MM.1S (cell line): ENCODE measurements at regions not wholly inside any gene's neighbourhood (a gene's known extent, or its start where the extent isn't known, plus 50 kb on each side); places are given as distances from the start of the nearest gene placed in this dataset.

Source experiments
- DNase-seq: peaks from one replicate; pipeline ENCODE4 v3.0.0-alpha.2; 2015
- H2AFZ ChIP-seq: fragments of 300-600 bp; sonication (generic); 2 replicates; pipeline ENCODE4 v1.6.0; 2016; ENCODE audit warnings: antibody characterized with exemption, low read length
- H3F3A ChIP-seq: fragments of 300-600 bp; sonication (generic); 2 replicates; pipeline ENCODE4 v1.6.1; 2016; ENCODE audit warnings: mild to moderate bottlenecking, antibody characterized with exemption, low read length, moderate library complexity, mixed read lengths; ENCODE audit not compliant: insufficient read depth
- H3K27ac ChIP-seq: fragments of 300-600 bp; sonication (generic); 2 replicates; pipeline ENCODE4 v1.5.1; 2016; ENCODE audit warnings: mild to moderate bottlenecking, low read length
- H3K27me3 ChIP-seq: fragments of 300-600 bp; sonication (generic); replicated peaks from 2 replicates; pipeline ENCODE4 v1.6.0; 2016; ENCODE audit warnings: low read length; ENCODE audit not compliant: insufficient read depth
- H3K36me3 ChIP-seq: fragments of 300-600 bp; sonication (generic); replicated peaks from 2 replicates; pipeline ENCODE4 v1.6.1; 2016; ENCODE audit warnings: mild to moderate bottlenecking, low read length, mixed read lengths; ENCODE audit not compliant: insufficient read depth
- H3K4me1 ChIP-seq: fragments of 300-600 bp; sonication (generic); 2 replicates; pipeline ENCODE4 v1.6.1; 2016; ENCODE audit warnings: low read length, mixed read lengths
- H3K4me2 ChIP-seq: fragments of 300-600 bp; sonication (generic); 2 replicates; pipeline ENCODE4 v1.6.0; 2016; ENCODE audit warnings: low read depth, low read length
- H3K4me3 ChIP-seq: fragments of 300-600 bp; sonication (generic); 2 replicates; pipeline ENCODE4 v1.5.1; 2016; ENCODE audit warnings: low read length, mixed read lengths
- H3K79me2 ChIP-seq: fragments of 300-600 bp; sonication (generic); 2 replicates; pipeline ENCODE4 v1.6.1; 2016; ENCODE audit warnings: mixed run types, low read length, mixed read lengths
- H3K9ac ChIP-seq: fragments of 300-600 bp; sonication (generic); 2 replicates; pipeline ENCODE4 v1.6.1; 2016; ENCODE audit warnings: low read length, mixed read lengths
- H3K9me2 ChIP-seq: fragments of 300-600 bp; sonication (generic); replicated peaks from 2 replicates; pipeline ENCODE4 v1.6.1; 2016; ENCODE audit warnings: mild to moderate bottlenecking, low read length, mixed read lengths; ENCODE audit not compliant: insufficient read depth
- H3K9me3 ChIP-seq: fragments of 300-600 bp; sonication (generic); replicated peaks from 2 replicates; pipeline ENCODE4 v1.6.1; 2016; ENCODE audit warnings: mild to moderate bottlenecking, low read length, mixed read lengths; ENCODE audit not compliant: insufficient read depth
- H4K20me1 ChIP-seq: fragments of 300-600 bp; sonication (generic); 2 replicates; pipeline ENCODE4 v1.6.1; 2016; ENCODE audit warnings: mild to moderate bottlenecking, low read length, moderate library complexity, mixed read lengths; ENCODE audit not compliant: insufficient read depth
- EZH2 ChIP-seq: fragments of 300-600 bp; sonication (generic); optimal IDR thresholded peaks from 2 replicates; pipeline ENCODE3; 2017; ENCODE audit warnings: low read depth, mild to moderate bottlenecking, antibody characterized with exemption, low read length, mixed read lengths
- EZH2phosphoT487 ChIP-seq: fragments of 300-600 bp; sonication (generic); IDR thresholded peaks from 2 replicates; pipeline ENCODE4 v1.6.1; 2018; ENCODE audit warnings: antibody characterized with exemption, low read length
- TF ChIP-seq, protein P1 (sequence below): fragments of 300-600 bp; sonication (generic); IDR thresholded peaks from 2 replicates; pipeline ENCODE4 v1.5.1; 2016; ENCODE audit warnings: antibody characterized with exemption, low read length, mixed read lengths

DNA sequence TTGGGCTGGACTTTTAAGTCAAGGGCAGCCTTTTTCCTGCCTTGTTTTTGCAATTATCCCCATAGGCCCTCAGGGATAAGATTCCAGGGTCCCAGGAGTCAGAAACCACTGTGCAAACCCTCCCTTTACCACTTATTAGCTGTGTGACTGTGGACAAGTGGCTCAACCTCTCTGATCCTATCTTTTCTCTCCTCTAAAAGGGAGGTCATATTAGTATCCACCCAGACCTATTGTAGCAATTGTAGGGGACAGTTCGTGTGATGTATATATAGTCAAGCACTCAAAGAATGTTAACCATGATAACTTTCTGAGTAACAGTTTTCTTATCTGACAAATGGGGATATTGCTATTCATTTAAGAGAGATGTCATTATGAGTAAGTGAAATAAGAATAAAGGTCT is 68.2 kb downstream of the IRX5 start:
- TF ChIP-seq EZH2: no peak
- TF ChIP-seq, protein P1, sequence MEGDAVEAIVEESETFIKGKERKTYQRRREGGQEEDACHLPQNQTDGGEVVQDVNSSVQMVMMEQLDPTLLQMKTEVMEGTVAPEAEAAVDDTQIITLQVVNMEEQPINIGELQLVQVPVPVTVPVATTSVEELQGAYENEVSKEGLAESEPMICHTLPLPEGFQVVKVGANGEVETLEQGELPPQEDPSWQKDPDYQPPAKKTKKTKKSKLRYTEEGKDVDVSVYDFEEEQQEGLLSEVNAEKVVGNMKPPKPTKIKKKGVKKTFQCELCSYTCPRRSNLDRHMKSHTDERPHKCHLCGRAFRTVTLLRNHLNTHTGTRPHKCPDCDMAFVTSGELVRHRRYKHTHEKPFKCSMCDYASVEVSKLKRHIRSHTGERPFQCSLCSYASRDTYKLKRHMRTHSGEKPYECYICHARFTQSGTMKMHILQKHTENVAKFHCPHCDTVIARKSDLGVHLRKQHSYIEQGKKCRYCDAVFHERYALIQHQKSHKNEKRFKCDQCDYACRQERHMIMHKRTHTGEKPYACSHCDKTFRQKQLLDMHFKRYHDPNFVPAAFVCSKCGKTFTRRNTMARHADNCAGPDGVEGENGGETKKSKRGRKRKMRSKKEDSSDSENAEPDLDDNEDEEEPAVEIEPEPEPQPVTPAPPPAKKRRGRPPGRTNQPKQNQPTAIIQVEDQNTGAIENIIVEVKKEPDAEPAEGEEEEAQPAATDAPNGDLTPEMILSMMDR: no peak
- no peak for TF ChIP-seq EZH2phosphoT487
- Histone ChIP-seq H3K4me3 (no peak overlapping the region), H3K79me2 (no peaks in the 10 kb centered on the region), H3K36me3 (no peaks in the 10 kb centered on the region), H3K9me2 (no peaks in the 10 kb centered on the region), H3K27ac (no peak overlapping the region), H4K20me1 (no peaks in the 10 kb centered on the region), H3K9ac (no peak overlapping the region), H3K4me1 (no peaks in the 10 kb centered on the region), H3K9me3 (no peaks in the 10 kb centered on the region), H3K4me2 (no peak overlapping the region), H3F3A (no peaks in the 10 kb centered on the region), H3K27me3 (no peaks in the 10 kb centered on the region), H2AFZ (no peak overlapping the region)
- DNase-seq: no peak

- H3K36me3 ChIP-seq: no peaks in the 10 kb centered on the region
- no peaks in the 10 kb centered on the region for H3K4me1 ChIP-seq
- H3K27ac ChIP-seq: no peak overlapping the region
- no peak for TF ChIP-seq EZH2
- no peak for TF ChIP-seq EZH2phosphoT487
- TF ChIP-seq, protein P1: no peak
- no peak overlapping the region for H2AFZ ChIP-seq
- H3F3A ChIP-seq: no peaks in the 10 kb centered on the region
- H3K4me3 ChIP-seq: no peak overlapping the region
- no peaks in the 10 kb centered on the region for H3K79me2 ChIP-seq
- H3K27me3 ChIP-seq: no peaks in the 10 kb centered on the region
- no peak overlapping the region for H3K4me2 ChIP-seq
- no peaks in the 10 kb centered on the region for H3K9me2 ChIP-seq
- H3K9me3 ChIP-seq: no peaks in the 10 kb centered on the region
- no peak for DNase-seq
- no peak overlapping the region for H3K9ac ChIP-seq
- H4K20me1 ChIP-seq: no peaks in the 10 kb centered on the region
These were observed 68.8 kb downstream of the IRX5 start for GRCh38 chr16:54999481-54999880.

DNA sequence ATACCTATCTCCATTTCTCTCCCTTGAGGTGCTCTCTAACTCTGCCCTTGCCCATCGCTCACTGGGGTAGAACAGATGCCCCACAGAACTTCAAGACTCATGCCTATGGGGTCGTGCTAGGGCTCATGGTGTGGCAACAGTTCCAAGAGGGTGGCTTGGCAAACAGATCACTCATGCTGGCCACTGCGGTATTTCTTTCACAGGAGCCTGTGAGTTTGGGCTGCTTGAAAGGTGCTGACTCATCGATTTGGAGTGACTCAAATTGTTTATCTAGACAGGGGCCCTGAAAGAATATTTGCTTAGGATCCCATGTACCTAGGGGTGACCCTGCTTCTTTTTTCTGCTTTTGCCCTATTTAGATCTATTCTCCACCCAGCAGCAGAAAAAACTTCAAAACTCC is 69.9 kb downstream of the IRX5 start:
- H3K36me3 ChIP-seq: no peaks in the 10 kb centered on the region
- no peak overlapping the region for H3K27ac ChIP-seq
- no peak overlapping the region for H3K4me3 ChIP-seq
- H3F3A ChIP-seq: no peaks in the 10 kb centered on the region
- no peaks in the 10 kb centered on the region for H3K27me3 ChIP-seq
- H3K9me2 ChIP-seq: no peaks in the 10 kb centered on the region
- no peak overlapping the region for H3K4me2 ChIP-seq
- no peaks in the 10 kb centered on the region for H3K4me1 ChIP-seq
- H3K9ac ChIP-seq: no peak overlapping the region
- H4K20me1 ChIP-seq: no peaks in the 10 kb centered on the region
- H3K9me3 ChIP-seq: no peaks in the 10 kb centered on the region
- H2AFZ ChIP-seq: no peak overlapping the region
- TF ChIP-seq EZH2 (no peak), EZH2phosphoT487 (no peak)
- TF ChIP-seq, protein P1: no peak
- DNase-seq: no peak
- H3K79me2 ChIP-seq: no peaks in the 10 kb centered on the region
